ENCODE measurements at regions not wholly inside any gene's neighbourhood (a gene's known extent, or its start where the extent isn't known, plus 50 kb on each side); places are given as distances from the start of the nearest gene placed in this dataset.

DNA sequence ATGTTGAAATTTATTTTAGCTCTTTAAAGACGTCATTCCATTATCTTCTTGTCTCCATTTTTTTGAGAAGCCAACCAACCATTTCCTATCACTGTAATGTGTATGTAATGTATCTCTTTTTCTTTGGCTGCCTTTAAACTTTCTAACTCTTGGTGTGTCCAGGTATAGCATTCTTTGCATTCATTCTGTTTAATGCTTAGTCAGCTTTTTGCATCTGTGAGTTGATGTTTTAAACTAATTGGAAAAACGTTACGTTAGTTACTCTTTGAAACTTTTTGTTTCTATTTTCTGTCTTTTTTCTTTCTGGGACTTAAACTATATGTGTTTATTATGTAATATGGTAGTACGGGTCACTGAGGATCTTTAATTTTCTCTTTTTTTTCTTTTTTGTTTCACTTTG lies 77.4 kb upstream of the PPP1R9A start:
- TF ChIP-seq, protein P1, sequence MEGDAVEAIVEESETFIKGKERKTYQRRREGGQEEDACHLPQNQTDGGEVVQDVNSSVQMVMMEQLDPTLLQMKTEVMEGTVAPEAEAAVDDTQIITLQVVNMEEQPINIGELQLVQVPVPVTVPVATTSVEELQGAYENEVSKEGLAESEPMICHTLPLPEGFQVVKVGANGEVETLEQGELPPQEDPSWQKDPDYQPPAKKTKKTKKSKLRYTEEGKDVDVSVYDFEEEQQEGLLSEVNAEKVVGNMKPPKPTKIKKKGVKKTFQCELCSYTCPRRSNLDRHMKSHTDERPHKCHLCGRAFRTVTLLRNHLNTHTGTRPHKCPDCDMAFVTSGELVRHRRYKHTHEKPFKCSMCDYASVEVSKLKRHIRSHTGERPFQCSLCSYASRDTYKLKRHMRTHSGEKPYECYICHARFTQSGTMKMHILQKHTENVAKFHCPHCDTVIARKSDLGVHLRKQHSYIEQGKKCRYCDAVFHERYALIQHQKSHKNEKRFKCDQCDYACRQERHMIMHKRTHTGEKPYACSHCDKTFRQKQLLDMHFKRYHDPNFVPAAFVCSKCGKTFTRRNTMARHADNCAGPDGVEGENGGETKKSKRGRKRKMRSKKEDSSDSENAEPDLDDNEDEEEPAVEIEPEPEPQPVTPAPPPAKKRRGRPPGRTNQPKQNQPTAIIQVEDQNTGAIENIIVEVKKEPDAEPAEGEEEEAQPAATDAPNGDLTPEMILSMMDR (IDR thresholded peaks at IDR 0.05 in 2 of 3, conservative IDR thresholded peaks at IDR 0.05 in 1 of 3; ENCODE audit: control insufficient read depth in 2 of 3, extremely low read depth in 1 of 3, insufficient read depth in 1 of 3, low read depth in 3 of 3, low read length in 3 of 3) = no peak
- TF ChIP-seq, protein P2, sequence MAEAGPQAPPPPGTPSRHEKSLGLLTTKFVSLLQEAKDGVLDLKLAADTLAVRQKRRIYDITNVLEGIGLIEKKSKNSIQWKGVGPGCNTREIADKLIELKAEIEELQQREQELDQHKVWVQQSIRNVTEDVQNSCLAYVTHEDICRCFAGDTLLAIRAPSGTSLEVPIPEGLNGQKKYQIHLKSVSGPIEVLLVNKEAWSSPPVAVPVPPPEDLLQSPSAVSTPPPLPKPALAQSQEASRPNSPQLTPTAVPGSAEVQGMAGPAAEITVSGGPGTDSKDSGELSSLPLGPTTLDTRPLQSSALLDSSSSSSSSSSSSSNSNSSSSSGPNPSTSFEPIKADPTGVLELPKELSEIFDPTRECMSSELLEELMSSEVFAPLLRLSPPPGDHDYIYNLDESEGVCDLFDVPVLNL (IDR thresholded peaks at IDR 0.05; ENCODE audit: low read depth, low read length) = no peak
- no peak for TF ChIP-seq MEF2A (IDR thresholded peaks at IDR 0.05; ENCODE audit: insufficient read depth, low read depth, low read length)

Data from GM12878 (cell line).